Keratinocyte (primary cell): ENCODE measurements at regions not wholly inside any gene's neighbourhood (a gene's known extent, or its start where the extent isn't known, plus 50 kb on each side); places are given as distances from the start of the nearest gene placed in this dataset.

Experiments used
- DNase-seq: peaks from one replicate; pipeline ENCODE4 v3.0.0-alpha.2; 2011; ENCODE audit warnings: low read depth, missing footprints, low spot score
- FAIRE-seq: peaks from 2 replicates; lab custom pipeline; 2011; peaks lifted over from hg19 to GRCh38; lab: Jason Lieb, UNC
- H2AFZ ChIP-seq: 2 replicates; pipeline ENCODE4 v1.6.0; 2012; ENCODE audit warnings: low read length, control low read depth, inconsistent platforms; ENCODE audit not compliant: control insufficient read depth
- H3K27ac ChIP-seq: 2 replicates; pipeline ENCODE4 v1.5.1; 2011; ENCODE audit warnings: low read length; ENCODE audit not compliant: control insufficient read depth, insufficient read depth
- H3K27me3 ChIP-seq: 3 replicates; pipeline ENCODE4 v1.6.0; 2011; ENCODE audit warnings: low read length; ENCODE audit not compliant: control insufficient read depth, insufficient read depth; ENCODE audit errors: extremely low read depth
- H3K36me3 ChIP-seq, 2 experiments: 2 replicates in 1 of 2; 3 replicates in 1 of 2; pipeline ENCODE4 v1.5.1; 2011; ENCODE audit warnings: low read length in 2 of 2, mild to moderate bottlenecking in 1 of 2; ENCODE audit not compliant: control insufficient read depth in 2 of 2, insufficient read depth in 2 of 2; ENCODE audit errors: extremely low read depth in 1 of 2
- H3K4me1 ChIP-seq: 3 replicates; pipeline ENCODE4 v1.5.1; 2011; ENCODE audit warnings: low read length; ENCODE audit not compliant: control insufficient read depth, insufficient read depth; ENCODE audit errors: extremely low read depth
- H3K4me2 ChIP-seq: 3 replicates; pipeline ENCODE4 v1.6.0; 2011; ENCODE audit warnings: low read depth, low read length; ENCODE audit not compliant: control insufficient read depth, insufficient read depth; ENCODE audit errors: extremely low read depth
- H3K4me3 ChIP-seq, 3 experiments: fragments of 200-600 bp in 1 of 3; sonication (generic) in 1 of 3; 2 replicates in 2 of 3; 3 replicates in 1 of 3; pipeline ENCODE4 v1.5.1; 2011 to 2016; ENCODE audit warnings: low read length in 3 of 3, mild to moderate bottlenecking in 3 of 3, control low read depth in 2 of 3, inconsistent platforms in 1 of 3, low read depth in 1 of 3, mixed read lengths in 1 of 3, mixed run types in 1 of 3, moderate library complexity in 1 of 3; ENCODE audit not compliant: control insufficient read depth in 2 of 3, insufficient read depth in 2 of 3; ENCODE audit errors: extremely low read depth in 1 of 3
- H3K79me2 ChIP-seq: 2 replicates; pipeline ENCODE4 v1.6.0; 2012; ENCODE audit warnings: low read length; ENCODE audit not compliant: control insufficient read depth, insufficient read depth
- H3K9ac ChIP-seq: 3 replicates; pipeline ENCODE4 v1.6.0; 2011; ENCODE audit warnings: low read length; ENCODE audit not compliant: control insufficient read depth, insufficient read depth; ENCODE audit errors: extremely low read depth
- H3K9me1 ChIP-seq: 3 replicates; pipeline ENCODE4 v1.6.0; 2011; ENCODE audit warnings: low read length; ENCODE audit not compliant: control insufficient read depth, insufficient read depth; ENCODE audit errors: extremely low read depth
- H3K9me3 ChIP-seq: 2 replicates; pipeline ENCODE4 v1.5.1; 2012; ENCODE audit warnings: low read depth, low read length; ENCODE audit not compliant: control insufficient read depth
- H4K20me1 ChIP-seq: 3 replicates; pipeline ENCODE4 v1.6.0; 2011; ENCODE audit warnings: low read length; ENCODE audit not compliant: control insufficient read depth, insufficient read depth; ENCODE audit errors: extremely low read depth
- EZH2 ChIP-seq: IDR thresholded peaks from one replicate; pipeline ENCODE4 v1.6.1; 2012; ENCODE audit warnings: inconsistent platforms, mild to moderate bottlenecking, low read length, moderate library complexity
- dilution Hi-C: fragments of 300-500 bp; cut with MboI; formaldehyde crosslinking; loops from one replicate; pipeline ENCODE4 v1.7.0; 2020; ENCODE audit warnings: low sequenced_read_pairs; ENCODE audit not compliant: extremely low pct_ligation_motif_present
- TF ChIP-seq, protein P1 (sequence below), 3 experiments: IDR thresholded peaks in 1 of 3; conservative IDR thresholded peaks in 1 of 3; optimal IDR thresholded peaks in 1 of 3; 2 replicates in 2 of 3; 3 replicates in 1 of 3; pipeline versions ENCODE3 to v1.5.1; 2011; ENCODE audit warnings: low read length in 3 of 3, mild to moderate bottlenecking in 3 of 3, moderate library complexity in 2 of 3, control low read depth in 1 of 3, inconsistent platforms in 1 of 3; ENCODE audit not compliant: insufficient read depth in 2 of 3; ENCODE audit errors: extremely low read depth in 1 of 3

DNA sequence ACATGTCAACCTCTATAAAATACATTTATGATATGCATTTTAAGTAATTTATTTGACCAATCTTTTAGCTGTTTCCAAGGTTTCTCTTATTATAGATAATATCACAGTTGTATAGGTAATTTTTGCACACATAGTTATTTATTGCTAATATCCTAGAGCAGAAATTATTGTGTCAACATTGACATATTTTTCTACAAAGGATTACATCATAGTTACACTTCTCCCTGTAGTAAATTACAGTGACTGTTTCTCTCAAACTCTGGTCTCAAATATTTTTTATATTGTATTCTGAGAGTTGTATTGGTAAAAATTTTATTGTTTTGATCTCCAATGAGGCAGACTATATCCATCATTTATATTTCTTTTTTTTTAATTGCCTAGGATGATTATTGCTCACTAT is 714.4 kb upstream of the CDH6 start:
- FAIRE-seq (no peak), DNase-seq (no peak)
- dilution Hi-C loops = no loop called here

DNA sequence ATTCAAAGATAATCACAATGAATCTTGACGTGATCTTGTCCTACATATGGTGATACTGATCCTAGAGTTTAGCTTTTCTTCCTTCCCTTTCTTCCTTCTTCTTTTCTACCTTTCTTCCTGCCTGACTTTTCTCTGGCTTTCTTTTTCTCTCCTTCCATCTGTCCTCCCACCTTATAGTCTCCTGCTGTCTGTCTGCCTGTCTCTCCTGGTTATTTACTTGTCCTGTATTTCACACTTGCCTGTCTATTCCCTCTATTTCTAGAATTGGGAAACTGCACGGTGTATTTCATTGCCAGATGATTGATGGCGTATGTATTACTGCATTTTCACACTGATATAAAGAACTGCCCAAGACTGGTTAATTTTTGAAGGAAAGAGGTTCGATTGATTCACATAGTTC is 718.1 kb upstream of the CDH6 start:
- no peaks in the 10 kb centered on the region for H3K36me3 ChIP-seq
- no peaks in the 10 kb centered on the region for H3K79me2 ChIP-seq
- no peak overlapping the region for H3K4me2 ChIP-seq
- no peak overlapping the region for H2AFZ ChIP-seq
- no peak overlapping the region for H3K9ac ChIP-seq
- H3K9me1 ChIP-seq = no peaks in the 10 kb centered on the region
- H3K4me3 ChIP-seq = no peak overlapping the region
- H3K27ac ChIP-seq = no peak overlapping the region
- dilution Hi-C loops = no loop called here
- no peak for DNase-seq
- H3K4me1 ChIP-seq = no peaks in the 10 kb centered on the region
- no peak for FAIRE-seq
- no peaks in the 10 kb centered on the region for H3K9me3 ChIP-seq
- H3K27me3 ChIP-seq = no peaks in the 10 kb centered on the region
- TF ChIP-seq, protein P1, sequence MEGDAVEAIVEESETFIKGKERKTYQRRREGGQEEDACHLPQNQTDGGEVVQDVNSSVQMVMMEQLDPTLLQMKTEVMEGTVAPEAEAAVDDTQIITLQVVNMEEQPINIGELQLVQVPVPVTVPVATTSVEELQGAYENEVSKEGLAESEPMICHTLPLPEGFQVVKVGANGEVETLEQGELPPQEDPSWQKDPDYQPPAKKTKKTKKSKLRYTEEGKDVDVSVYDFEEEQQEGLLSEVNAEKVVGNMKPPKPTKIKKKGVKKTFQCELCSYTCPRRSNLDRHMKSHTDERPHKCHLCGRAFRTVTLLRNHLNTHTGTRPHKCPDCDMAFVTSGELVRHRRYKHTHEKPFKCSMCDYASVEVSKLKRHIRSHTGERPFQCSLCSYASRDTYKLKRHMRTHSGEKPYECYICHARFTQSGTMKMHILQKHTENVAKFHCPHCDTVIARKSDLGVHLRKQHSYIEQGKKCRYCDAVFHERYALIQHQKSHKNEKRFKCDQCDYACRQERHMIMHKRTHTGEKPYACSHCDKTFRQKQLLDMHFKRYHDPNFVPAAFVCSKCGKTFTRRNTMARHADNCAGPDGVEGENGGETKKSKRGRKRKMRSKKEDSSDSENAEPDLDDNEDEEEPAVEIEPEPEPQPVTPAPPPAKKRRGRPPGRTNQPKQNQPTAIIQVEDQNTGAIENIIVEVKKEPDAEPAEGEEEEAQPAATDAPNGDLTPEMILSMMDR (optimal IDR thresholded peaks at IDR 0.05 in 1 of 3, IDR thresholded peaks at IDR 0.05 in 1 of 3, conservative IDR thresholded peaks at IDR 0.05 in 1 of 3; ENCODE audit: extremely low read depth in 1 of 3, insufficient read depth in 2 of 3, low read length in 3 of 3) = no peak
- TF ChIP-seq EZH2 = no peak
- no peaks in the 10 kb centered on the region for H4K20me1 ChIP-seq

More for the DNA sequence above, 714.4 kb upstream of the CDH6 start:
- Histone ChIP-seq H3K36me3 (no peaks in the 10 kb centered on the region), H3K4me1 (no peaks in the 10 kb centered on the region), H3K79me2 (no peaks in the 10 kb centered on the region), H3K4me2 (no peak overlapping the region), H2AFZ (no peak overlapping the region), H3K4me3 (no peak overlapping the region), H3K27me3 (no peaks in the 10 kb centered on the region), H3K9me3 (no peaks in the 10 kb centered on the region), H3K9ac (no peak overlapping the region), H3K27ac (no peak overlapping the region), H4K20me1 (no peaks in the 10 kb centered on the region), H3K9me1 (no peaks in the 10 kb centered on the region)
- TF ChIP-seq, protein P1 (optimal IDR thresholded peaks at IDR 0.05 in 1 of 3, IDR thresholded peaks at IDR 0.05 in 1 of 3, conservative IDR thresholded peaks at IDR 0.05 in 1 of 3; ENCODE audit: extremely low read depth in 1 of 3, insufficient read depth in 2 of 3, low read length in 3 of 3) = no peak
- TF ChIP-seq EZH2 = no peak
